PFSK-1 (cell line): ENCODE measurements at regions not wholly inside any gene's neighbourhood (a gene's known extent, or its start where the extent isn't known, plus 50 kb on each side); places are given as distances from the start of the nearest gene placed in this dataset.

Experiments used
- POLR2AphosphoS5 ChIP-seq: IDR thresholded peaks from 2 replicates; pipeline ENCODE4 v1.6.1; 2012; ENCODE audit warnings: low read depth, mild to moderate bottlenecking, control low read depth, low read length, moderate library complexity
- REST ChIP-seq, 2 experiments: IDR thresholded peaks; 2 replicates each; pipeline versions ENCODE4 v1.6.1 to v1.8.0; 2011 to 2012; ENCODE audit warnings: low read depth in 2 of 2, low read length in 2 of 2, control low read depth in 1 of 2, inconsistent platforms in 1 of 2, mild to moderate bottlenecking in 1 of 2, moderate library complexity in 1 of 2; ENCODE audit not compliant: insufficient read depth in 1 of 2
- SIN3A ChIP-seq: IDR thresholded peaks from 2 replicates; pipeline ENCODE4 v1.6.1; 2012; ENCODE audit warnings: mild to moderate bottlenecking, low read length, moderate library complexity, borderline replicate concordance; ENCODE audit not compliant: insufficient read depth

- TF ChIP-seq SIN3A (no peak), POLR2AphosphoS5 (no peak), REST (IDR thresholded peaks at IDR 0.05; ENCODE audit: insufficient read depth in 1 of 2, low read depth in 2 of 2, low read length in 2 of 2) (no peak)
These were observed 320.1 kb upstream of the ATP11B start for GRCh38 chr3:182473191-182473710.
